CD4-positive, alpha-beta T cell (primary cell): ENCODE measurements at regions not wholly inside any gene's neighbourhood (a gene's known extent, or its start where the extent isn't known, plus 50 kb on each side); places are given as distances from the start of the nearest gene placed in this dataset.
"Not testable (repeated sequence)": the region's sequence is repeated elsewhere in the genome, so short reads cannot be mapped to it uniquely, and the experiment has no call there.

Source experiments
- ATAC-seq: fragments of 200-7000 bp; cut with Tn5 transposase; one replicate; pipeline ENCODE4 v1.10.0; 2022; ENCODE audit warnings: mild to moderate bottlenecking; ENCODE audit not compliant: poor library complexity
- CTCF ChIA-PET: fragments of 350-600 bp; sonication (Branson Sonifier 250); formaldehyde crosslinking; loops from one replicate; lab custom pipeline; 2021; ENCODE audit warnings: antibody characterized with exemption, inconsistent platforms; lab: Charles Lee
- POLR2A ChIA-PET: fragments of 350-600 bp; sonication (Branson Sonifier 250); formaldehyde crosslinking; loops from one replicate; lab custom pipeline; 2021; ENCODE audit warnings: antibody characterized with exemption, inconsistent platforms; lab: Charles Lee
- DNase-seq, 14 experiments: peaks; one replicate each; pipeline ENCODE4 v3.0.0-alpha.2; 2013 to 2020; ENCODE audit warnings: mixed read lengths in 2 of 14
- H3K27ac ChIP-seq, 2 donors: one replicate each; pipeline versions ENCODE4 v1.5.1 to v1.7.0; 2013; ENCODE audit warnings: low read length in 2 of 2, low read depth in 1 of 2, mild to moderate bottlenecking in 1 of 2
- H3K27me3 ChIP-seq, 2 experiments: 1 replicate in 1 of 2; 2 replicates in 1 of 2; pipeline versions ENCODE4 v1.6.1 to v1.7.0; 2013; ENCODE audit warnings: low read length in 2 of 2, control low read depth in 1 of 2, mild to moderate bottlenecking in 1 of 2, moderate library complexity in 1 of 2; ENCODE audit not compliant: insufficient read depth in 2 of 2, control insufficient read depth in 1 of 2
- H3K36me3 ChIP-seq: one replicate; pipeline ENCODE4 v1.6.1; 2013; ENCODE audit warnings: low read length, control low read depth; ENCODE audit not compliant: insufficient read depth
- H3K4me1 ChIP-seq: one replicate; pipeline ENCODE4 v1.6.1; 2013; ENCODE audit warnings: low read length, control low read depth; ENCODE audit not compliant: insufficient read depth
- H3K4me3 ChIP-seq: one replicate; pipeline ENCODE4 v1.5.1; 2013; ENCODE audit warnings: mild to moderate bottlenecking, low read length, moderate library complexity
- H3K9me3 ChIP-seq, 2 experiments: 1 replicate in 1 of 2; 2 replicates in 1 of 2; pipeline versions ENCODE4 v1.6.1 to v1.7.0; 2013; ENCODE audit warnings: low read length in 2 of 2, mild to moderate bottlenecking in 2 of 2, control low read depth in 1 of 2, moderate library complexity in 1 of 2; ENCODE audit not compliant: control insufficient read depth in 1 of 2, insufficient read depth in 1 of 2
- H3K27ac Mint-ChIP-seq: one replicate; pipeline ENCODE4 v1.8.0; 2020; ENCODE audit warnings: mixed read lengths
- H3K27me3 Mint-ChIP-seq: one replicate; pipeline ENCODE4 v1.8.0; 2021; ENCODE audit warnings: mixed read lengths
- H3K36me3 Mint-ChIP-seq: one replicate; pipeline ENCODE4 v1.8.0; 2021; ENCODE audit warnings: low read depth, mixed read lengths
- H3K4me1 Mint-ChIP-seq: one replicate; pipeline ENCODE4 v1.8.0; 2021; ENCODE audit warnings: low read depth, mixed read lengths
- H3K4me3 Mint-ChIP-seq: one replicate; pipeline ENCODE4 v1.8.0; 2020; ENCODE audit warnings: mild to moderate bottlenecking, mixed read lengths
- H3K9me3 Mint-ChIP-seq: one replicate; pipeline ENCODE4 v1.8.0; 2020; ENCODE audit warnings: mixed read lengths
- CTCF ChIP-seq: fragments of 200-600 bp; IDR thresholded peaks from one replicate; pipeline ENCODE4 v1.8.0; 2022; ENCODE audit warnings: antibody characterized with exemption, mild to moderate bottlenecking
- intact Hi-C, 2 experiments: fragments of 100-400 bp; cut with DNase I in 1 of 2; cut with micrococcal nuclease in 1 of 2; formaldehyde crosslinking; loops; one replicate each; pipeline versions ENCODE4 v1.15.1 to v1.9.0; 2023 to 2025; cut with DNase I, micrococcal nuclease

GRCh38 chr9:31556667-31557463, 827.6 kb upstream of the ACO1 start:
- Mint-ChIP-seq H3K4me1 (no peaks in the 10 kb centered on the region), H3K9me3 (peaks cover 13% of the 10 kb centered on the region), H3K36me3 (no peaks in the 10 kb centered on the region), H3K4me3 (no peak overlapping the region), H3K27ac (no peak overlapping the region), H3K27me3 (peaks cover 4% of the 10 kb centered on the region)
- TF ChIP-seq CTCF, result no peak
- ChIA-PET CTCF (no interaction called here), POLR2A (no interaction called here)
- Histone ChIP-seq H3K4me1 (no peaks in the 10 kb centered on the region), H3K4me3 (no peak overlapping the region), H3K9me3 (no peaks in the 10 kb centered on the region), H3K27me3 (no peaks in the 10 kb centered on the region), H3K36me3 (no peaks in the 10 kb centered on the region), H3K27ac (no peak overlapping the region)
- intact Hi-C loops, result no loop called here
- ATAC-seq (no peak), DNase-seq (no peak)

- H3K4me1 Mint-ChIP-seq, H3K27ac Mint-ChIP-seq, H3K36me3 ChIP-seq, H3K27me3 ChIP-seq, ATAC-seq, H3K4me3 ChIP-seq, DNase-seq, H3K27me3 Mint-ChIP-seq, intact Hi-C loops, H3K9me3 ChIP-seq, H3K9me3 Mint-ChIP-seq, POLR2A ChIA-PET, CTCF ChIA-PET, H3K27ac ChIP-seq, H3K4me3 Mint-ChIP-seq, H3K36me3 Mint-ChIP-seq, H3K4me1 ChIP-seq: not testable (repeated sequence)
Measured at GRCh38 chr9:31572190-31572589, 812.3 kb upstream of the ACO1 start.

- ATAC-seq, result no peak
- intact Hi-C loops, result no loop called here
- CTCF ChIA-PET, result no interaction called here
- Mint-ChIP-seq H3K36me3 (no peaks in the 10 kb centered on the region), H3K27me3 (no peaks in the 10 kb centered on the region), H3K4me1 (no peaks in the 10 kb centered on the region), H3K27ac (no peak overlapping the region), H3K9me3 (peaks cover 3% of the 10 kb centered on the region), H3K4me3 (no peak overlapping the region)
- H3K27me3 ChIP-seq, result no peaks in the 10 kb centered on the region
- H3K36me3 ChIP-seq, result no peaks in the 10 kb centered on the region
- no peaks in the 10 kb centered on the region for H3K4me1 ChIP-seq
- POLR2A ChIA-PET, result no interaction called here
- no peak overlapping the region for H3K27ac ChIP-seq
- H3K4me3 ChIP-seq, result no peak overlapping the region
- TF ChIP-seq CTCF, result no peak
- H3K9me3 ChIP-seq, result no peaks in the 10 kb centered on the region
- DNase-seq, result no peak
Measured at GRCh38 chr9:31573561-31573960, 810.9 kb upstream of the ACO1 start.
